MCF 10A (cell line): ENCODE measurements at regions not wholly inside any gene's neighbourhood (a gene's known extent, or its start where the extent isn't known, plus 50 kb on each side); places are given as distances from the start of the nearest gene placed in this dataset.

Source experiments
- BruUV-seq: library from RNA; stranded (reverse); fragments of 400-500 nt; replicated peaks from 2 replicates; lab custom pipeline; 2021; lab: Mats Ljungman, UMichigan
- CTCF ChIA-PET: fragments of 300-600 bp; sonication (Branson Sonifier 250); formaldehyde crosslinking; extraction: SDS; loops from one replicate; lab custom pipeline; 2021; ENCODE audit warnings: antibody characterized with exemption, inconsistent platforms; lab: Yijun Ruan, JAX
- POLR2A ChIA-PET: fragments of 300-600, 350-650 bp; sonication (Branson Sonifier 250); formaldehyde crosslinking; extraction: SDS; loops from one replicate; lab custom pipeline; 2020; ENCODE audit warnings: antibody characterized with exemption, inconsistent platforms; lab: Yijun Ruan, JAX
- DNase-seq: peaks from one replicate; pipeline ENCODE4 v3.0.0-alpha.2; 2018; ENCODE audit not compliant: unreplicated experiment
- H3K27ac Mint-ChIP-seq: one replicate; pipeline ENCODE4 v1.8.0; 2022; ENCODE audit warnings: mild to moderate bottlenecking, low read depth, mixed read lengths; ENCODE audit not compliant: unreplicated experiment
- H3K27me3 Mint-ChIP-seq: one replicate; pipeline ENCODE4 v1.8.0; 2022; ENCODE audit warnings: mixed read lengths; ENCODE audit not compliant: insufficient read depth, unreplicated experiment
- H3K36me3 Mint-ChIP-seq: one replicate; pipeline ENCODE4 v1.8.0; 2022; ENCODE audit warnings: mild to moderate bottlenecking, moderate library complexity, mixed read lengths; ENCODE audit not compliant: insufficient read depth, unreplicated experiment
- H3K4me1 Mint-ChIP-seq: one replicate; pipeline ENCODE4 v1.8.0; 2022; ENCODE audit warnings: mixed read lengths; ENCODE audit not compliant: insufficient read depth, unreplicated experiment
- H3K4me3 Mint-ChIP-seq: one replicate; pipeline ENCODE4 v1.8.0; 2022; ENCODE audit warnings: mild to moderate bottlenecking, moderate library complexity, mixed read lengths; ENCODE audit not compliant: unreplicated experiment
- H3K9me3 Mint-ChIP-seq: one replicate; pipeline ENCODE4 v1.8.0; 2022; ENCODE audit warnings: mixed read lengths; ENCODE audit not compliant: unreplicated experiment
- CTCF ChIP-seq: fragments of 200-600 bp; IDR thresholded peaks from one replicate; pipeline ENCODE4 v1.8.0; 2022; ENCODE audit warnings: antibody characterized with exemption, mild to moderate bottlenecking; ENCODE audit not compliant: unreplicated experiment
- intact Hi-C: fragments of 100-400 bp; cut with micrococcal nuclease; formaldehyde crosslinking; loops from 2 replicates; pipeline ENCODE4 v1.14.1; 2022

- no peaks in the 10 kb centered on the region for H3K27me3 Mint-ChIP-seq
- TF ChIP-seq CTCF: no peak
- no peak for DNase-seq
- BruUV-seq: no TSS peak
- peaks cover 11% of the 10 kb centered on the region for H3K36me3 Mint-ChIP-seq
- intact Hi-C loops: no loop called here
- no peaks in the 10 kb centered on the region for H3K4me1 Mint-ChIP-seq
- ChIA-PET POLR2A (interaction anchor here (0.7 to 0.9 kb wide), 2 partner anchors 10 to 68 kb away, joined by 3 read pairs; no protein-coding TSS in a partner anchor), CTCF (interaction anchor here (0.6 to 1.5 kb wide), 3 partner anchors 230 to 741 kb away, joined by 3 read pairs; no protein-coding TSS in a partner anchor)
- no peak overlapping the region for H3K4me3 Mint-ChIP-seq
- H3K27ac Mint-ChIP-seq: no peak overlapping the region
- H3K9me3 Mint-ChIP-seq: no peaks in the 10 kb centered on the region
These were observed 160.2 kb upstream of the BLID start for GRCh38 chr11:122276221-122276620.

- no TSS peak for BruUV-seq
- intact Hi-C loops: no loop called here
- Mint-ChIP-seq H3K4me3 (no peak overlapping the region), H3K27me3 (no peaks in the 10 kb centered on the region), H3K27ac (no peak overlapping the region), H3K4me1 (no peaks in the 10 kb centered on the region), H3K9me3 (no peaks in the 10 kb centered on the region), H3K36me3 (peaks cover 15% of the 10 kb centered on the region)
- no peak for TF ChIP-seq CTCF
- ChIA-PET CTCF (interaction anchor here (0.6 to 1.5 kb wide), 3 partner anchors 230 to 742 kb away, joined by 3 read pairs; no protein-coding TSS in a partner anchor), POLR2A (interaction anchor here (0.9 kb wide), 1 partner anchor 68 kb away, joined by 3 read pairs; no protein-coding TSS in a partner anchor)
- DNase-seq: no peak
These were observed 159.5 kb upstream of the BLID start for GRCh38 chr11:122275508-122275907.

GRCh38 chr11:122273476-122274191 is 157.6 kb upstream of the BLID start:
- no peak for DNase-seq
- Mint-ChIP-seq H3K27ac (no peak overlapping the region), H3K4me3 (no peak overlapping the region), H3K9me3 (no peaks in the 10 kb centered on the region), H3K27me3 (no peaks in the 10 kb centered on the region), H3K36me3 (peaks cover 24% of the 10 kb centered on the region), H3K4me1 (no peaks in the 10 kb centered on the region)
- intact Hi-C loops: no loop called here
- TF ChIP-seq CTCF: no peak
- POLR2A ChIA-PET: no interaction called here
- CTCF ChIA-PET: interaction anchor here (1.1 kb wide), 1 partner anchor 49 kb away, joined by 3 read pairs; no protein-coding TSS in a partner anchor
- BruUV-seq: no TSS peak

GRCh38 chr11:122271745-122272144 is 155.7 kb upstream of the BLID start:
- H3K4me1 Mint-ChIP-seq: peaks cover 7% of the 10 kb centered on the region
- no peak overlapping the region for H3K27ac Mint-ChIP-seq
- no TSS peak for BruUV-seq
- ChIA-PET POLR2A (interaction anchor here (0.7 kb wide), 1 partner anchor 87 kb away, joined by 3 read pairs; no protein-coding TSS in a partner anchor), CTCF (no interaction called here)
- H3K36me3 Mint-ChIP-seq: peaks cover 33% of the 10 kb centered on the region
- DNase-seq: no peak
- TF ChIP-seq CTCF: no peak
- H3K9me3 Mint-ChIP-seq: no peaks in the 10 kb centered on the region
- no peak overlapping the region for H3K4me3 Mint-ChIP-seq
- no peaks in the 10 kb centered on the region for H3K27me3 Mint-ChIP-seq
- intact Hi-C loops: no loop called here
